Tibial nerve (tissue), 4 donors: ENCODE measurements at regions not wholly inside any gene's neighbourhood (a gene's known extent, or its start where the extent isn't known, plus 50 kb on each side); places are given as distances from the start of the nearest gene placed in this dataset.

Source experiments
- CTCF ChIP-seq, 5 experiments: fragments of 200-600 bp in 3 of 5; fragments of 450-650 bp in 2 of 5; sonication (generic) in 3 of 5; IDR thresholded peaks; one replicate each; pipeline ENCODE4 v1.5.1; 2016 to 2019; ENCODE audit warnings: antibody characterized with exemption in 5 of 5, mild to moderate bottlenecking in 3 of 5, moderate library complexity in 2 of 5
- EP300 ChIP-seq, 2 donors: sonication (generic); formaldehyde crosslinking; IDR thresholded peaks; one replicate each; pipeline ENCODE4 v1.6.1; 2017; ENCODE audit warnings: antibody characterized with exemption in 2 of 2, mild to moderate bottlenecking in 1 of 2
- POLR2A ChIP-seq, 2 donors: fragments of 450-650 bp; IDR thresholded peaks; one replicate each; pipeline ENCODE4 v1.6.1; 2017; ENCODE audit warnings: antibody characterized with exemption in 2 of 2, mild to moderate bottlenecking in 2 of 2, moderate library complexity in 2 of 2

GRCh38 chr13:106355866-106356265 is 179.6 kb downstream of the EFNB2 start:
- TF ChIP-seq CTCF (IDR thresholded peaks at IDR 0.05) (no peak), POLR2A (IDR thresholded peaks at IDR 0.05) (no peak), EP300 (IDR thresholded peaks at IDR 0.05) (no peak)
